Stimulated activated CD8-positive, alpha-beta memory T cell treated with anti-CD3 and anti-CD28 coated beads, Interleukin-7, amount 100 ng/mL, for 48 hours (primary cell): ENCODE measurements at regions not wholly inside any gene's neighbourhood (a gene's known extent, or its start where the extent isn't known, plus 50 kb on each side); places are given as distances from the start of the nearest gene placed in this dataset.
"Not testable (repeated sequence)": the region's sequence is repeated elsewhere in the genome, so short reads cannot be mapped to it uniquely, and the experiment has no call there.

ENCODE experiments used
- DNase-seq, 2 donors: peaks; one replicate each; pipeline ENCODE4 v3.0.0-alpha.2; 2020; ENCODE audit warnings: low read depth in 1 of 2; ENCODE audit errors: extremely low read depth in 1 of 2

DNA sequence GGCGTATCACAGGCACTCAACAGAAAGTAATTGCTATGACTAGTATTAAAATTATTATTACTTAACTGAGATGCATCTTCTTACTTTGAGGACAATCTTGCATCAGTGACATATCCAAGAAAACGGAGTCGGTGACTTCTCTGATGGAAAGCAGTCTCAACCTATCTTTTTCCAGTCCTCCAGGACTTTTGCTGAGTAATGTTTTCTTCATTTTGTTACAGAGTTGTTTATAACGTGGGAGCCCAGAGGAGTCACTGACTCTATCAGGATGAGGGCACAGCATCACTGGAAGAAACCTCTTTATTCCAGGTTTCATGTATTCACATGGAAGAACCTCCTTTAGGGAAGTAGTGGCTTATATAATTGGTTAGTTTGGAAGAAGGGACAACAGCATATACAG, 51.5 kb upstream of the MELK start:
- DNase-seq = no peak

DNA sequence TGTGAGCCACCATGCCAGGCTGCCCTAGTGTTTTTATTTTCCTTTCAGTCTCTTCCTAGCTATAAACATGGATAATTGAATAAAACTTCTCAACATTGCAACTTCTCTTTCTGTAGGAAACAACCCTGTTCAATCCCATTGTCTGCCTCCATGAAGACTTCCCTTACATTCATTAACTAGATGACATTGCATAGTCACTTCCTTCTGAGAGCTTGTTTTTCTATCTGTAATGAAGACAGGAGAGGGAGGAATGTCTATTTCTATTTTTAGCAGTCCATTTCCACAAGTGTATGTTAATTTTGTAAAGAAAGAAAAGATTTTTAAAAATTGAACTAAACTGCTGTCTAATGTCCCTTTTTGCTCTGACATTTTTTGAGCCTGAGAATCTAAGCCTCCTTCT, 55.6 kb upstream of the MELK start:
- no peak for DNase-seq

DNA sequence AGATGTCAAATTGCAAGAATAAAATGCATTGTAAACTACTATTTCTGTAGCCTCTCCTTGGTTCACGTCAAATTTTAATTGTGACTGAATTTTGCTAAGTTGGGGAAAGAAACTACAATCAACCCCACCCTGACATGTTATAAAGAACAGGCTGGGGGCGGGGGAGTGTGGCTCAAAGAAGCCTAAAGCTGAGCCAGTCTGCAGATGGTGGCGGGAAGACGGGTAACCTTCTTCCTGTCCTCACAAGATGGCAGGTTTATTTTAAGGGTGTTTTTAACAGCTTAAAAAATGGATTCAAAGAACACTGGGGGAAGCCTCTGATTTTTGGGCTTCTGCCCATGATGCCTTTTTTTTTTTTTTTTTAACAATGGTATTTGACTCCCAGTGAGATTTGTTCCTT, 68.5 kb upstream of the MELK start:
- no peak for DNase-seq

DNA sequence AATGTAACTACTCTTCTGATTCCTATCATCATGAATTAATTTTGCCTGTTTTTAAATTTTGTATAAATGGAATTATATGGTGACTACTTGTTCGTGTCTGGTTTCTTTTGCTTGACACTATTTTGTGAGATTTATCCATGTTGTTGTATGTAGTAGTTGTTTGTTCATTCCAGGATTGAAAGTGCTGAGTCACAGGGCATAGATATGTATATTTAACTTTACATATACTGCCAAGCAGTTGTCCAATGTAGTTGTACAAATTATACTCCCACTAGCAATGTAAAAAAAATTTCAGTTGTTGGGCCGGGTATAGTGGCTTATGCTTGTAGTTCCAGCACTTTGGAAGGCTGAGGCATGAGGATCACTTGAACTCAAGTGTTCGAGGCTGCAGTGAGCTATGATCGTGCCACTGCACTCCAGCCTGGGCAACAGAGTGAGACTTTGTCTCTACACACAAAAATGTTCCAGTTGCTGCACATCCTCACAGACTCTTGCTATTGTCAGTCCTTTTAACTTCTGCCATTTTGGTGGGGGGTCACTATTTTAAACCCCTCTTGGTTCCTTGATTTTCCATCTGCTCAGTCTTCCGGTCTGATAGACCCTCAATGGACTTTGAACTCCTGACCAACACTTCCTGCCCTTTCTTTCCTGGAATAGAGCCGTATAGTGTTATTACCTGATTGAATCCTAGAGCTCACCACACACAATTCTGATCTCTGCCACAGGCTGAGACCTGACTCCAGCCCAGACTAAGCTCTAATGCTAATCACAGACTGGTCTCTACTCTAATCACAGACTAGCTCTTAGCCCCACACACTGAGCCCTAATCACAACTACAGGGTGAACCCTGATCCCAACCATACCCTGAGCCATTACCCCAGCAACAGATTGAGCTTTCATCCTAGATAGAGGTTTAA, 69.3 kb upstream of the MELK start:
- no peak for DNase-seq

DNA sequence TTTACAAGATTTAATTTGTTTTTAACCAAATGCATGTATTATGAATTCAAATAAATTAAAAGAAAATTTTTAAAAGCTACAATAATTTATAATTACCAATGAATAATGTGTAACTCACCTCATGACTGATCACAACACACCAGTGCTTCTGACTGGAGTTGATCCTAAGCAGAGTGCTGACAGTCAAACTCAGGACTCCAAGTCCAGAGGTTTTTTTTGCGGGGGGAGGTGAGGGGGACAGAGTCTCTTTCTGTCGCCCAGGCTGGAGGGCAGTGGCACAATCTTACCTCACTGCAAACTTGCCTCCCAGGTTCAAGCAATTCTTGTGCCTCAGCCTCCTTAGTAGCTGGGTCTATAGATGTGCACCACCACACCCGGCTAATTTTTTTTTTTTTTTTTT, 71.0 kb upstream of the MELK start:
- DNase-seq = no peak

DNA sequence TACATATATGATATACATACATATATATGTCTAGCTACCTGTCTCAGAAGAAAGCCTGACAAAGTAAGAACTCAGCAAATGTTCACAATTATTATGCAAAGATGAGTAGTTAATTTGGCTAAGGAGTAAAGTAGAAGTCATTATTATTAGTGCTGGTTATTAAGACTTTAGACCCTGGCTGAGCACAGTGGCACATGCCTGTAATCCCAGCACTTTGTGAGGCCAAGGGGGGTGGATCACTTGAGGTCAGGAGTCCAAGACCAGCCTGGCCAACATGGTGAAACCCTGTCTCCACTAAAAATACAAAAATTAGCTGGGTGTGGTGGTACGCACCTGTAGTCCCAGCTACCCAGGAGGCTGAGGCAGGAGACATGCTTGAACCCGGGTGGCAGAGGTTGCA, 71.8 kb upstream of the MELK start:
- DNase-seq = not testable (repeated sequence)

DNA sequence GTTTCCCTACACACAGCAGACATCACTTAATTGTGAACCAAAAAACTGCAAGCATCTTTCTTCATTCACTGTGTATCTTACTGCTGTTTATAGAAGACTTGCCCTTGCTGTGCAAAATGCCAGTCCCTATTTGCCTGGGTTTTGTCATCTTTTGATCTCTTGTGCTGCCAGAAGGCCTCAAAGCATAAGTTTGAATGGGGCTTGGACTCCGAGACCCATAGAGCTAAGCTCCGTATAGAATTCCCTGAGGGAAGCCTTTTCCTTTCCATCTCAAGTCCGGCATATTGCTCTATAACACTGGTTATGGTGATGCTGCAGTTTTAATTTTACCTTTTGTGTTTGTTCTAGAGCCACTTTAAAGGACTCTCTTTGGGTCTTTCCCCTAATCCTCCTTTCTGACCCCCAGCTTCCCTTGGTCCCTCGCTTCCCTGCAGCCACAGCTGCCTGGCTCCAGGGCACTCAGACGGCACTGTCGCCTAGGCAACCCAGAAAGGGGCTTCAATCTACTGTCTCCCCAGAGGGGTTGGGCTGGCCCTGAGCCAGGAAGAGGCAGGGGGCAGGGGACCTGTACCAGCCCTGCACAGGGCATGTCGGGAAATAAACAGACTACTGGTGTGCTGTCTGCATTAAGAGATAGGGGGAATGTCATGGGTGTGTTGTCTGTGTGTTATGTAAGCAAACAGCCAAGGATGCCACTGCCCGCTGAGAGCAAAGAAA, 73.4 kb upstream of the MELK start:
- no peak for DNase-seq

DNA sequence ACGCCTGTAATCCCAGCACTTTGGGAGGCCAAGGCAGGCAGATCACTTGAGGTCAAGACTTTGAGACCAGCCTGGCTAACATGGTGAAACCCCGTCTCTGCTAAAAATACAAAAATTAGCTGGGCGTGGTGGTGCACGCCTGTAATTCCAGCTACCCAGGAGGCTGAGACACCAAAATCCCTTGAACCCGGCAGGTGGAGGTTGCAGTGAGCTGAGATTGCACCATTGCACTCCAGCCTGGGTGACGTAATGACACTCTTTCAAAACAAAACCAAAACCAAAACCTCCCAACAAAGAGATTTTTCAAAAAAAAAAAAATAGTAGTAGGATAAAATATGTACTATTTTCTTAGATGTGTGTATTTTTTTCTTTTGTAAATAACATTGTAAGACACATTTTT, 79.1 kb upstream of the MELK start:
- DNase-seq = not testable (repeated sequence)

DNA sequence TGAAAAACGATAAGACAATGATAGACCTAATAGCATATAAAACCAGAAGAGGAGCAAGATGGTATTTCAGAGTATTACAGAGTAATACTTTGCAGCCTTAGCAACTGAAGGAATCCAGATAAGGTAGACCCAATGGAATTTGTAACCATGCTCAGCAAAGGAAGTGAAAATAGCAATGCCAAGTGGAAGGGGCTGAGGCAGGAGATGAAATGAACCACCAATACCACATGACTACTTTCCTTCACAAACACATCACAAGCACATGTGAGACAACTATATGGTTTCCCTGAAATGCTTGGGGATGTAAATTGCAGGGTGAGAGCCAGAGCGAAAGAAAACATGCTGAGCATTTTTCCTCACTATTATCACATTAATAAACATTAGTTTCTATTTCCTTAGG, 79.8 kb upstream of the MELK start:
- no peak for DNase-seq

DNA sequence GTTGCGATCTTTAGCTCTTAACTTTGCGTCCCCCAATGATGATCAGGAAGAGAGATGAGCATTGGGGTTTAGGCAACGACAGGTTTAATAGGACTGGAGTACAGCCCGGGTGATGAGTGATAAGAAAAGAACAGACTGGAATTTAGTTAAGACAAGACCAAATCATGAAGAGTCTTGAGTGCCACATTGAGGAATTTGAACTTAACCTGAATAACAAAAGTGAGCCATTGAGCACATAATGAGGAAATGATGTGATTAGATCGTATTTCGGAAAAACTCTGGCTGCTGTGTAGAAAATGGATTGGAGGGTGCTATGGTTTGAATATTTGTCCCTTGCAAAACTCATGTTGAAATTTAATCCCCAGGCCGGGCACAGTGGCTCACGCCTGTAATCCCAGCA, 83.2 kb upstream of the MELK start:
- no peak for DNase-seq

DNA sequence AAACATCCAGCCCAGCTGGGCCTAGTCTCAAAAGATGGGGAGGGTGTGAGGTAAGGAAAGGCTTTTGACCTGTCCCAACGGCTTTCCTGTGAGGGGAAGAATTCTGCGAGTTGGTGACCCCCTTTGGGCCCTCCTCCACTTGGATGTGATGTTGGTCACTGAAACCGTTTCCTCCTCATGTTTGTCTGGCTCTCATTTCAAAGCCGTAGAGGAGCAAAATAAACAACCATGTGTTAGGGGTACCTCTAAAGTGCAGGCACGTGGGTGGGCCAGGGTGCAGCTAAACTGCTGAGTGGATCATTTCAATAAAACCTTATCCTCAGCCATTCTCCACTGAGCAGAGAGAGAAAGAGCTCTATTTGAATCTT, 84.3 kb upstream of the MELK start:
- no peak for DNase-seq

DNA sequence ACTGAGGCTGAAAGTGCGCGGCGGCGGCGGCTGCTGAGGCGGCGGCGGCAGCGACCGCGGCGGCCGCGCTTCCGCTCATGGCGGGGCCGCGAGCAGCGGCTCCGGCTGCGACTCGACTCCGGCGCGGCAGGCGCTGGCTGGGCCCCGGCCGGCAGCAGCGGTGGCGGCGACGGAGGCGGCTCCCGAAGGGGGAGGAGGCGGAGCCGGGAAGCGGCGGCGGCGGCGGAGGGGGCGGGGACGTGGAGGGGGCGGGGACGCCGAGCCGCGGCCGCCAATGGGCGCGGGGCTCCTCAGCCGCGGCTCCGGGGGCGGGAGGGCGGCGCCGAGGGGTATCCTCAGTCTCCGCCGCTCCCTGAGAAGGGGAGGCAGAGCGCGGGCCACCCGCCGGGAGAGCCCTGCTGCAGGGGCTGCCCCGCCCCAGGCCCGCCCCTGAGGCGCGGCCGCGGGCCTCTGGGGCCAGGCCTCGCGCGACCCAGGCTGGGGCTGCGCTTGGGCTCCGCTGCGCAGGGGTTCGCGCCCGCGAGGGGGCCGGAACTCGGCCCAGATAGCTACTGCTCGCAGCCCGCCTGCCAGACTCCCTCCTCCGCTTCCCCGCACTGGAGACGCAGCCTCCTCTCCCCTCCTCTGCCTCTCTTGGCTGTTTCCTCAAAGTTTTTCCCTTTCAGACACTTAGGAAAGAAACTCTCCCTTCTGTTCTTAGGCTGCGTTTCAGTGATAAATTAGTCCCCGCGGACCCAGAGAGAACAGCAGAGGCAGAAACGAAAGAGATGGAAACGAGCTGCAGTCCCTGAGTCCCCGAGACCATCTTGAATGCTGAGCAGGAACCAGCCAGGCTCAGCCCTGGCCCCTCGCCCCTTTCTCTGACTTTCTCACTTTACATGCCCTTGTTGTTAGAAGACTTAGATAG, 85.0 kb upstream of the MELK start:
- peak; percentile 83 to 86 for DNase-seq

DNA sequence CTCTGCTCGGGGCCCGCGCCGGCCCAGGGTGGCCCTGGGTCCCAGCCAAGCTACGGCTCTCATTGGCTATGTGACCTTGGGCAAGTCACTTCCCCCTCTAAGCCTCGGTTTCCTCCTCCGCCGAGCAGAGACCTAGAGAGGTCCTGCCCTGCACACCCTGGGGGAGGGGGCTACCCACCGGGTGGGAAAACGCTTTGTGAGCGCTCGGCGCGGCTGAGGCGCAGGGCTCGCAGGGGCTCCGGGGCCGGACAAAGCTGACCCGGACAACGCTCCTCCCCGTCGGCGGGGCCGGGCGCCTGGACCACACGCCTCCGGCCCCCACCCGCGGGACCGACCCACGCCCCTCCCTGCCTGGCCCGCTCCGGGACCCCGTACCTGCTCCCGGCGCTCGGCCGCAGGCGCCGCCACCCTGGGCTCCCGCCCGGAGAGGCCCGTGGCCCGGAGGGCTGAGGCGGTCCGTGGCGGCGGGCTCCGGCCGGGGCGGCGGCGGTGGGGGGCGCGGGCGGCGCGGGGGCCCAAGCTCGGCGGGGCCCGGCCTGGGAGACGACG, 85.7 kb upstream of the MELK start:
- peak; percentile 34 to 53 for DNase-seq

DNA sequence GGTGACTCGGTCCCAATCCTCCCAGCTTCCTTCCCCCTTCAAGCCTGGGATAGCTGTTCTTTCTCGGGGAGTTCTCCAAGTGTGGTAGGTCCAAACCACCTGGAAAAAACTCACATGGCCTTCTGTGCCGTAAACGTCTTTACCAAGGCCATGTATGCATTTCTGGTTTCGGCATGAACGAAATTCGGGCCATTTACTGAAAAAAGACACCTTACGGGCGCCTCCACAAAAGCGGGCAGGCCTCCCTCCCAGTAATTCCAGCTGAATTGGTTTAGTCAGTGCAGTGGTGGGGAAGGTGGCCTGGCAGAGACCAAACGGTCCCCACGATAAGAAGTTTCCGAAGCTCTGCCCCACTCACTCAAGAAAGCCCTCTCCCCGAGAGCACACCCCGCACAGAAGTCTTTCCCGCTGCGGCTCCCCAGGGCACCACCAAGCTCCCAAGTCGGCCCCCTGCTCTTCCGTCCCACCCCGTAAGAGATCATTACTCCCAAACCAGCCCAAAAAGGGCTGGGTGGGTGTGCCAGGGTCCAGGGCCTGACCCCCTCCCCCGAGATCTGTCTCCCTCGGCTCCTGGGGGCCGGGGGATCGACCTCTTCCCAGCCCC, 86.3 kb upstream of the MELK start:
- no peak for DNase-seq

DNA sequence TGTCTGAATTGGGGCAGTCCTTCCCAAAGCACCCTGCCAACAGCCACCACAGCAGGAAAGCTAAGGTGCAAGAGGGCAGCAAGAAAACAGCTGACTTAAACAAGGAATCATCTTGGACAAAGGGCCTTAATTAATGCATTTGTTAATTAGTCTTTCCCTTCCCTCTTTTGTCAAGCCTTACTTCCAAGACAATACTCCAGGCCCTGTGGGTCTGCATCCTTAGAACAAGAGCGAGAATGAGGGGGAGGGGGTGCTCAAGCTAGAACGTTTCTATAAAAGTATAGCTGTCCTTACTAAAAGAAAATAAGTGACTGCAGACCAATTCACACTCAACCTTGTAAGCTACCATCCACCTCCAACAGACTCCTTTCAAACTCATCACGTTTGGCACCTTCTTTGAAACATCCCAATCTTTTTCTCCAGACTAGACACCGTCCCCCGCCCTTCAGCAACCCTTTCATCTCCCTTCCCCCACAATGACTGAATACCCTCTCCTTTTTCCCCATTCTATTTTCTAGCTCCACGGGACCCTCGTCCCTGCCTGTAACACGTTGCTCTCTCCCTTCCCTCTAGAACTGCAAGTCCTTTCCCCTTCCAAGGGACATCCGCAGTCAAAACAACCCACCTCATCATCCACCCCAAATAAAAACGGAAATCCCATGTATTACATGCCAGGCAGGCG, 85.7 kb upstream of the RNF38 start:
- DNase-seq = no peak

DNA sequence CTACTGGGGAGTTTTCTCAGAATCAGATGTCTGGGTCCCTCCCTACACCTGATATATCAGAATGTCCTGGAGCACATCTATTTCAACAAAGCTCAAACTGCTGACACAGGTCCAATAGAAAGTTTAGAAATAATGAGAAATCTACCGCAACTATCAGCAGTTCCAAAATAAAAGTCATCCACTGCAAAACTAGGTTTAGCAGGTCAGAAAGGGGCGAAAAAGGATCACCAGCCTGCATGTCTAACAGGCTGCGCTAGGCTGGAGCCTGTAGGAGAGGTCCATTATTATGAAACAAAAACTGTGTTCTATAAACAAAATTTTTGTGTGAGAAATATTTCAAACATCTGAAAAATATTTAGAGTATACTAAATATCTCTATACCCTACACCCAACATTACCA, 84.1 kb upstream of the RNF38 start:
- DNase-seq = no peak

DNA sequence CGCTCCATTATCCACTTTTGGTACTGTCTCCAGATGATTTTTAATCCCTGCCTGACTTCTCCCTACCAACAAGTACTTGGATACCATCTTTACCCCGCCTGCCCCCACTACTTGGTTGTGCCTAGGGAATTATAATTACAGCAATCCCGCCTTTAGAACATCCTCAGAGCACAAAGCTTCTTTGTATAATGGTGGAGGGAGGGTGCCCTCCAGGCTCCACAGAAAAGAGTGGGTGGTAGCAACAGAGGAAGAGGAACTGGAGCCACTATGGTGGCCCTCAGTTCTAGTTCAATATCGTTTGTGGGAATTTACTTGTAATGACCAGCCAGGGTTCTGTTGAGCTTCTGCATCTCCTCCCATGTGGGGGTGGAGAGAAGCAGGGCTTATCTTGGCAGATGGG, 79.0 kb upstream of the RNF38 start:
- DNase-seq = no peak

DNA sequence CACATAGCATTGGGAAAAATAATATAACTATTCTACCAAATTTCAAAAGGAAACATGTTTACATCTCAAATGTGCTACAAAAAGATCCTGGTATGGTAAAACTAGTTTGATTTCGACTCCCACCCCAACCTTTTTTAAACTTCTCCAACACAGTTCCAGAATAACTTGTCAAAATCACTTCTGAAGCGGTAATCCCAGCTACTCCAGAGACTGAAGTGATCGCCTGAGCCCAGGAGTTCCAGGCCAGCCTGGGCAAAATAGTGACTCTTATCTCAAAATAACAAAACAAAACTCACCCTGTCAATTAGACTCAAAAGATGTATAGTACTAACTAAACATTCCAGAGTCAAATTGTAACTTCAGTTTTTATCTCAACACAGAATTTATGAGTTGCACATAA, 71.3 kb upstream of the RNF38 start:
- DNase-seq = no peak

DNA sequence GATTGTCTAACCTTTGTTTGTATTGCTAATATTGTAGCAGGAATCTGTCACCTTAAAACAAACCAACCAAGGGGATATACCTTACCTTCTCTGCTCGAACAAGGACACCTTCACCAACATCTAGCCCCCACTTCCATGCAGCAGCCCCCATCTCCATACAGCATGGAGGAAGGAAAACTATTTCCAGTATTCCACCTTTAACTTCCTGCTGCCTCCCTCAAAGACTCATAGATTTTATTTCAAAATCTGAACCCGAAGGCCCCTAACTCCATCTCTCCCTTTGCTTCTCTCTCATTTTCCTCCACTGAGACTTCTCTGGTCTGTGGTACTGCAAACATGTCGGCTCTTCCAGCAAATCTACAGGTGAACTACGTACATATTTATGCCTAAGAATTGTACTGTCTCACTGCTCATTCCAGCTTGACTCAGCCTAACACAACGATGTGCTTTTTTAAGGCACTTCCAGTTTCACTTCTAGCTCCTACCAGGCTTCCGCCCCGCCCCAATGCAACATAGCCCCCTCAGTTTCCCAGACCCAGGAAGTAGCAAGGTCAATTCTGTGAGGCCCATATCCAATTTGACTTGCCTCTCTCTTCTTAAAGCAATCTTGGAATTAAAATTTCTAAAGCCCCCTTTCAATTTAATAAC, 70.7 kb upstream of the RNF38 start:
- DNase-seq = peak; percentile 43 to 48

DNA sequence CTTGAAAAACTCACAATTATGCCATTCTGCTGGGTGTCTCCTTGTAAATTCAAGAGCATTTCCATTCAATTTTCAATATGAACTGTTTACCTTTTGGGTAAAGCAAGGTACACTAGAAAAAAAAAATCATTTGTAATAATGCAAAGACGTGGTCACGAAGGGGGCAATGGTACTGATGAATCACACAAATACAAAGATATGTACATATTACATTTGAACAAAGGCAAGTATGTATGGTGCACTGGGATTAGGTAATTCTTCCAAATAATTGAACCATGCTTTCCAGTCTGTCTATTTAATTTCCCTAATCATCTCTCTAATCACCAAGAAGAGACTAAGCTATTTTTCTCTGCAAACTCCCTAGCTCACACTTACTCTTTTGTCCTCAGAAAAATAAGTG, 63.4 kb upstream of the RNF38 start:
- no peak for DNase-seq
